ENCODE measurements at regions not wholly inside any gene's neighbourhood (a gene's known extent, or its start where the extent isn't known, plus 50 kb on each side); places are given as distances from the start of the nearest gene placed in this dataset.

- no peak for TF ChIP-seq CTCF (conservative IDR thresholded peaks at IDR 0.05; ENCODE audit: control insufficient read depth, insufficient read depth, low read depth, low read length)
- peak; percentile 37 for DNase-seq (ENCODE audit: low read depth)
- H3K4me3 ChIP-seq (ENCODE audit: control insufficient read depth, low read depth, low read length), result no peak overlapping the region
These were observed 60.2 kb downstream of the ADAMTS1 start for GRCh38 chr21:26784974-26785373.

- no peak for DNase-seq (ENCODE audit: low read depth)
- no peak overlapping the region for H3K4me3 ChIP-seq (ENCODE audit: control insufficient read depth, low read depth, low read length)
- TF ChIP-seq CTCF (conservative IDR thresholded peaks at IDR 0.05; ENCODE audit: control insufficient read depth, insufficient read depth, low read depth, low read length), result no peak
These were observed 61.6 kb downstream of the ADAMTS1 start for GRCh38 chr21:26783466-26784195.

GRCh38 chr21:26782747-26783146, 62.5 kb downstream of the ADAMTS1 start:
- DNase-seq (ENCODE audit: low read depth), result no peak
- H3K4me3 ChIP-seq (ENCODE audit: control insufficient read depth, low read depth, low read length), result no peak overlapping the region
- TF ChIP-seq CTCF (conservative IDR thresholded peaks at IDR 0.05; ENCODE audit: control insufficient read depth, insufficient read depth, low read depth, low read length), result no peak

- DNase-seq (ENCODE audit: low read depth), result no peak
- TF ChIP-seq CTCF (conservative IDR thresholded peaks at IDR 0.05; ENCODE audit: control insufficient read depth, insufficient read depth, low read depth, low read length), result no peak
- H3K4me3 ChIP-seq (ENCODE audit: control insufficient read depth, low read depth, low read length), result no peak overlapping the region
These were observed 62.9 kb downstream of the ADAMTS1 start for GRCh38 chr21:26782331-26782730.

- TF ChIP-seq CTCF (conservative IDR thresholded peaks at IDR 0.05; ENCODE audit: control insufficient read depth, insufficient read depth, low read depth, low read length), result no peak
- H3K4me3 ChIP-seq (ENCODE audit: control insufficient read depth, low read depth, low read length), result no peak overlapping the region
- DNase-seq (ENCODE audit: low read depth), result peak; percentile 61
These were observed 63.9 kb downstream of the ADAMTS1 start for GRCh38 chr21:26781331-26781730.

- DNase-seq (ENCODE audit: low read depth), result no peak
- no peak for TF ChIP-seq CTCF (conservative IDR thresholded peaks at IDR 0.05; ENCODE audit: control insufficient read depth, insufficient read depth, low read depth, low read length)
- no peak overlapping the region for H3K4me3 ChIP-seq (ENCODE audit: control insufficient read depth, low read depth, low read length)
These were observed 68.0 kb downstream of the ADAMTS1 start for GRCh38 chr21:26777166-26777565.

Measured in fibroblast of mammary gland (primary cell).